ENCODE measurements at regions not wholly inside any gene's neighbourhood (a gene's known extent, or its start where the extent isn't known, plus 50 kb on each side); places are given as distances from the start of the nearest gene placed in this dataset.

DNA sequence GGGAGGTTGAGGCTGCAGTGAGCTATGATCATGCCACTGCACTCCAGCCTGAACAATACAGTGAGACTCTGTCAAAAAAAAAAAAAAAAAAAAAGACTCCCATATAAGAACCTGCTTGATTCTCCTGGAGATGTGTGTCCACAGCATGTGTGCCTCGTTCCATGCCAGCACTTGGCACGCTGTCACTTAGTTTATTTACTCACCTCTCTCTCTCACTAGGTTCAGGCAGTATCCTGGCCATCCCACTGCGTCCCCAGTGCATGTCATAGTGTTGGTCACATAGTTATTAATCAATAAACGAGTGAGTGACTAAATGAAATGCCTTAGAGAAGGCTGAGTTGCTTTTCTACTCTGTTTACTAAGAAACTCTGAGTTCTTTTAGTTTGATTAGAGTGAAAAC, 79.1 kb upstream of the GPR12 start:
- TF ChIP-seq, protein P1, sequence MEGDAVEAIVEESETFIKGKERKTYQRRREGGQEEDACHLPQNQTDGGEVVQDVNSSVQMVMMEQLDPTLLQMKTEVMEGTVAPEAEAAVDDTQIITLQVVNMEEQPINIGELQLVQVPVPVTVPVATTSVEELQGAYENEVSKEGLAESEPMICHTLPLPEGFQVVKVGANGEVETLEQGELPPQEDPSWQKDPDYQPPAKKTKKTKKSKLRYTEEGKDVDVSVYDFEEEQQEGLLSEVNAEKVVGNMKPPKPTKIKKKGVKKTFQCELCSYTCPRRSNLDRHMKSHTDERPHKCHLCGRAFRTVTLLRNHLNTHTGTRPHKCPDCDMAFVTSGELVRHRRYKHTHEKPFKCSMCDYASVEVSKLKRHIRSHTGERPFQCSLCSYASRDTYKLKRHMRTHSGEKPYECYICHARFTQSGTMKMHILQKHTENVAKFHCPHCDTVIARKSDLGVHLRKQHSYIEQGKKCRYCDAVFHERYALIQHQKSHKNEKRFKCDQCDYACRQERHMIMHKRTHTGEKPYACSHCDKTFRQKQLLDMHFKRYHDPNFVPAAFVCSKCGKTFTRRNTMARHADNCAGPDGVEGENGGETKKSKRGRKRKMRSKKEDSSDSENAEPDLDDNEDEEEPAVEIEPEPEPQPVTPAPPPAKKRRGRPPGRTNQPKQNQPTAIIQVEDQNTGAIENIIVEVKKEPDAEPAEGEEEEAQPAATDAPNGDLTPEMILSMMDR (IDR thresholded peaks at IDR 0.05; ENCODE audit: low read depth, low read length, missing control alignments) = no peak
- no peak overlapping the region for H3K4me3 ChIP-seq (replicated peaks; ENCODE audit: low read depth, low read length)
- DNase-seq (ENCODE audit: extremely low read depth, low read depth) = no peak

DNA sequence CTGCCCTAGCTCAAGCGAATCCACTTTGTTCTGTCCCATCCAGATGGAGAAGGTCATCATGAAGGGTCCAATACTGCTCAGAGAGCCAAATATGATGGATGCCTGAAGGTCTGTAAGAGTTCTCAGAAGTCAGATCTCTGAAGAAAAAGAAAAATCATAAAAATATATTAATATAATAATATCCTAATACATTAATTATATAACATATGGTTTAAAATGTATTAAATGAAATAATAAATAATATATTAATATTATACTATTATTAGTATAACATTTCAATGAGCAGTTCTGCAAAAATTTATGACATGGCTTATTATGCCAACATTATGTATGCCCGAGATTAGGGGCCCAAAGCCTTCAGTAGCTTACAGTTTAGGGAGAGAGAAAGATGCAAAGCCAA, 78.2 kb upstream of the GPR12 start:
- TF ChIP-seq, protein P1 (IDR thresholded peaks at IDR 0.05; ENCODE audit: low read depth, low read length, missing control alignments) = no peak
- H3K4me3 ChIP-seq (replicated peaks; ENCODE audit: low read depth, low read length) = no peak overlapping the region
- no peak for DNase-seq (ENCODE audit: extremely low read depth, low read depth)

DNA sequence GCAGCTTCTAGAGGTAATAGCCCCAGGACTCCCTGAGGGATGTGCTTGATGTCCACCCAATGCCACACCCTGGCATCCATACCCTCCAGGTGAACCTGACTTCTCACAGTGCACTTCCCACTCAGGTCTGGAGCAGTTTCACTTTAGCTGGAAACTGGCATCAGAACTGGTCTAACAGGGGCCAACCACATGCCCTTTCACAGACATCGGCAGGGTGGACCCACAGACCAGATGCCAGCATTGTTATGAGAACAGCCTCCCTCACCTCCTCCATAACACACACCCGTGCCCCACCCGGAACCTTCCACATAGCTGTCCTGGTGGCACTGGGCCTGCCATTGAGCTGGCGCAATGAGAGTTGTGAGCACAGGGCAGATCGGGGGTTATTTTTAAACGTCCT, 77.4 kb upstream of the GPR12 start:
- TF ChIP-seq, protein P1 (IDR thresholded peaks at IDR 0.05; ENCODE audit: low read depth, low read length, missing control alignments) = no peak
- H3K4me3 ChIP-seq (replicated peaks; ENCODE audit: low read depth, low read length) = no peak overlapping the region
- DNase-seq (ENCODE audit: extremely low read depth, low read depth) = no peak

DNA sequence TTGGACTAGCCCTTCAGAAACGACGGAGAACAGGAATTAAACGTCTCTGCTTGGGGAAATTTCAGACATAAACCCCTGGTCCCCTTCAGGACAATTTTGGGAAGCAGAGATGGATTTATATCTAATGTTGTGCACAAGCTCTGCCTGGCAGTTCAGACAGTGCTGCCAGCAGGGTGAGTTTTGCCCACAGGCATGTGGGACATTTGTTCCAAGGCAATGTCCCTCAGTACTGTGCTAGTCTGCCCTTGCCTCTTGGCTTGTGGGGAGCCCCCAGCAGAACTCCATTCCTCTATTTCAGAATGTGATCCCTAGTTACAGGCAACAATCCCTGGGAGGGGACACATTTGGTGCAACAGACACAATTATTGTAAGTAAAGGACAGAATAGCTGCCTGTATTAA, 76.5 kb upstream of the GPR12 start:
- TF ChIP-seq, protein P1 (IDR thresholded peaks at IDR 0.05; ENCODE audit: low read depth, low read length, missing control alignments) = no peak
- no peak for DNase-seq (ENCODE audit: extremely low read depth, low read depth)
- H3K4me3 ChIP-seq (replicated peaks; ENCODE audit: low read depth, low read length) = no peak overlapping the region

DNA sequence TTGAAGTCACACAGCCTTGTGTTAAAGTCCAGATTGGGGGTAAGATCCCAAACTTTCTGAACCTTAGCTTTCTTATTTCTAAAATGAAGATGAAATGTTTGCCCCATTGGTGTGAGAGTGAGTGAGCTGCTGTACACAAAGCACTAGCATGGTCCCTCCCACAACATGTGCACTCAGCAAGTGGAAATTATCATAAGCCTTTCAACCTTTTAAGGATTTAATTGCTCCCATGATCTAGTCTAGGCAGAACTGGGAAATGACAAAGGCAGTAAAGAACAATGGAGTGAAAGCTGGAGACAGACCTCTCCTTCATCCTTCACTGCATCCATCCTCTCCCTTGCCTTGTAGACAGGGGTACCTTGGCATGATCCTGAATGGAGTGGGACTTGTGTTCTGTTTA, 76.0 kb upstream of the GPR12 start:
- DNase-seq (ENCODE audit: extremely low read depth, low read depth) = no peak
- no peak overlapping the region for H3K4me3 ChIP-seq (replicated peaks; ENCODE audit: low read depth, low read length)
- TF ChIP-seq, protein P1 (IDR thresholded peaks at IDR 0.05; ENCODE audit: low read depth, low read length, missing control alignments) = no peak

DNA sequence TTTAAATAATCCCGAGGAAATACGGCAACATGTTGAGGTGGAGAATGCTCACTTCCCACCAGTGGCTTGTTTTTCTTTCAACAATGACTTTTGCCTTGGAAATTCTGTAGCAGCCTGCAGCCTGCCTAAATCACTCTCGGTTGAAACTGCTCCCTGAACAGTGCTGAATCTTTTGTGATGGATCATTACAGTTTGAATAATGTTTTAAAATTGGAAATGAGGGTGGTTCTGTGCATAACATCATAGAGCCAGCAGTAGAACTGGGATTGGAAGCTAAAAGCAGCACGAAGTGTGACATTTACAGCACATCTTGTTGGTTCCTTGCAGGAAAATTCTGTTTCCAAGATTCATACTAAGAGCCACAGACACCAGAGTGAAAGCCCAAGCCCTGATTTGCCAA, 74.1 kb upstream of the GPR12 start:
- H3K4me3 ChIP-seq (replicated peaks; ENCODE audit: low read depth, low read length) = no peak overlapping the region
- DNase-seq (ENCODE audit: extremely low read depth, low read depth) = no peak
- TF ChIP-seq, protein P1 (IDR thresholded peaks at IDR 0.05; ENCODE audit: low read depth, low read length, missing control alignments) = no peak

DNA sequence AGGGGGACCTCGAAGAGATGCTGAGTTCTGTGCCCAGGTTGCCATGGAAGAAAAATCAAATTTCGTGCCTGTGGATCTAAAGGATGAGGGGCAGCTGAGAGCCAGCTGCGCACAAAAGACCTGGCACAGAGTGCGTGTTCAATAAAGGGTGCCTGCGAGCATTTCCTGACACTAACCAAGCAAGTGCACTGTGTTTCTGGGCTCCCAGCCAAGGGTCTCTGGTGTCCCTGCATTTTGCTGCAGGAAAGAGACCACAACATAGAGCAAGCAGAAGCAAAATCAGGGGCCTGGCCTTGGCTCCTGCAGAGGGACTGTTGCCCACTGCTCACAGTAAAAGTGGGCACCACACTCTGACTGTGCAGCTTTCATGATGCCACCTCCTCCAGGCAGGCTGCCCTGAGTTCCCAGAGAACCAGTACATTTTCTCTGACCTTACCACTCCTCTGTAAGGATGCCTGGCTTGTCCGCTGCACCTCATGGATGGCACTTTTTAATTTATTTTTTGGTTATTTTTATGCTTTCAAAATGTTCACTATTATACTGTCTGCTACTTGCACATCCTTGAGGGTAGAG, 70.8 kb upstream of the GPR12 start:
- H3K4me3 ChIP-seq (replicated peaks; ENCODE audit: low read depth, low read length) = no peak overlapping the region
- DNase-seq (ENCODE audit: extremely low read depth, low read depth) = no peak
- TF ChIP-seq, protein P1 (IDR thresholded peaks at IDR 0.05; ENCODE audit: low read depth, low read length, missing control alignments) = no peak
